Kidney (tissue), 13 donors: ENCODE measurements at regions not wholly inside any gene's neighbourhood (a gene's known extent, or its start where the extent isn't known, plus 50 kb on each side); places are given as distances from the start of the nearest gene placed in this dataset.

Experiments used
- DNase-seq, 5 donors: peaks; one replicate each; pipeline ENCODE4 v3.0.0-alpha.2; 2013 to 2020
- FAIRE-seq: peaks from 2 replicates; lab custom pipeline; 2012; peaks lifted over from hg19 to GRCh38; lab: Jason Lieb, UNC
- H3K27ac ChIP-seq, 2 donors: one replicate each; pipeline ENCODE4 v1.7.0; 2013; ENCODE audit warnings: low read depth in 2 of 2, low read length in 2 of 2, inconsistent platforms in 1 of 2
- H3K27me3 ChIP-seq: one replicate; pipeline ENCODE4 v1.7.1; 2013; ENCODE audit warnings: low read length, inconsistent platforms; ENCODE audit not compliant: control insufficient read depth, insufficient read depth
- H3K36me3 ChIP-seq, 3 donors: one replicate each; pipeline versions ENCODE4 v1.7.0 to v1.7.1; 2013; ENCODE audit warnings: low read length in 3 of 3, control low read depth in 1 of 3, inconsistent platforms in 1 of 3; ENCODE audit not compliant: insufficient read depth in 3 of 3, control insufficient read depth in 2 of 3
- H3K4me1 ChIP-seq, 3 donors: one replicate each; pipeline versions ENCODE4 v1.7.0 to v1.7.1; 2013; ENCODE audit warnings: low read length in 3 of 3, inconsistent platforms in 1 of 3, low read depth in 1 of 3; ENCODE audit not compliant: control insufficient read depth in 2 of 3, insufficient read depth in 2 of 3
- H3K4me3 ChIP-seq, 3 donors: one replicate each; pipeline versions ENCODE4 v1.7.0 to v1.8.1; 2013; ENCODE audit warnings: low read length in 3 of 3, control low read depth in 1 of 3, inconsistent platforms in 1 of 3
- H3K9ac ChIP-seq, 3 donors: one replicate each; pipeline versions ENCODE4 v1.7.0 to v1.7.1; 2013; ENCODE audit warnings: low read length in 3 of 3, control low read depth in 1 of 3, inconsistent platforms in 1 of 3
- H3K9me3 ChIP-seq, 3 donors: one replicate each; pipeline versions ENCODE4 v1.7.0 to v1.7.1; 2013; ENCODE audit warnings: low read length in 3 of 3, control low read depth in 1 of 3, inconsistent platforms in 1 of 3; ENCODE audit not compliant: control insufficient read depth in 2 of 3, insufficient read depth in 1 of 3
- intact Hi-C: fragments of 100-400 bp; cut with DNase I; formaldehyde crosslinking; loops from one replicate; pipeline ENCODE4 v1.11.1; 2022
- TF ChIP-seq, protein P1 (sequence below): IDR thresholded peaks from 3 replicates; pipeline ENCODE4 v1.5.1; 2012; ENCODE audit warnings: mild to moderate bottlenecking, moderate library complexity, borderline replicate concordance; ENCODE audit not compliant: insufficient read depth; ENCODE audit errors: extremely low read depth
- donor health status: control.
- donor health status: control.
- donor health status: control.
- donor health status: control.
- donor health status: control.
- donor health status: DM: yes; HTN: yes; CAD: no.
- donor health status: Normal renal cell carcinoma (clear cell type).

DNA sequence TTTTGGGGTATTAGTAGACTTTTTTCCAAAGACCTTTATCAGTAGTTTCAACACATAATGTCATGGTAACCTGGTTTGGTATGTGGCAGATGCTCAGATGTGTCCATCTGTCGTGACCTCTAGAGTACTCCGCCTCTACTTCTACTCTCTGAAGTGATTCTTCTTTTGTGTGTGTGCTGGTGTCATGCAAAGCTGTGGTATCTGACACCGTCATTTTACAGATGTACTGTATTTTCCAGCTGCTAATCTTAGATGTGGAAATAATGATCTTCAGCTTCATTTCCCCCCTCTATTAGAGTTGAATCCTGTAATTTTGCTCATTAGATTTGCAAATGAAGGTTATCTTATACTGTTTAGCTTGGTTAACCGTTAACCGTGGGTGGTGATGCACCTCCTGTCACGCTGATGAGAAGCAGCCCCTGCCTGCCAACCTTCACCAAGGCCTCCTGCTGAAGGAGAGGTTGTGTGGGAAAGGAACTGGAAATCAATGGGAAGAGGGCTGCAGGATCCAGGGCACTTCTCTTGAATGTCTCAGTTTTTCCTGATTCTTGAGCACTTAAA lies 222.4 kb upstream of the AMIGO2 start:
- intact Hi-C loops = loop anchor here (10.0 kb wide), 1 partner anchor 267 kb away; no protein-coding TSS in a partner anchor
- Histone ChIP-seq H3K4me3 (no peak overlapping the region), H3K27ac (no peak overlapping the region), H3K4me1 (no peaks in the 10 kb centered on the region), H3K36me3 (no peaks in the 10 kb centered on the region), H3K27me3 (no peaks in the 10 kb centered on the region), H3K9me3 (no peaks in the 10 kb centered on the region), H3K9ac (no peak overlapping the region)
- DNase-seq = peak in 1 of 5 donors; percentile 27
- FAIRE-seq = no peak
- TF ChIP-seq, protein P1, sequence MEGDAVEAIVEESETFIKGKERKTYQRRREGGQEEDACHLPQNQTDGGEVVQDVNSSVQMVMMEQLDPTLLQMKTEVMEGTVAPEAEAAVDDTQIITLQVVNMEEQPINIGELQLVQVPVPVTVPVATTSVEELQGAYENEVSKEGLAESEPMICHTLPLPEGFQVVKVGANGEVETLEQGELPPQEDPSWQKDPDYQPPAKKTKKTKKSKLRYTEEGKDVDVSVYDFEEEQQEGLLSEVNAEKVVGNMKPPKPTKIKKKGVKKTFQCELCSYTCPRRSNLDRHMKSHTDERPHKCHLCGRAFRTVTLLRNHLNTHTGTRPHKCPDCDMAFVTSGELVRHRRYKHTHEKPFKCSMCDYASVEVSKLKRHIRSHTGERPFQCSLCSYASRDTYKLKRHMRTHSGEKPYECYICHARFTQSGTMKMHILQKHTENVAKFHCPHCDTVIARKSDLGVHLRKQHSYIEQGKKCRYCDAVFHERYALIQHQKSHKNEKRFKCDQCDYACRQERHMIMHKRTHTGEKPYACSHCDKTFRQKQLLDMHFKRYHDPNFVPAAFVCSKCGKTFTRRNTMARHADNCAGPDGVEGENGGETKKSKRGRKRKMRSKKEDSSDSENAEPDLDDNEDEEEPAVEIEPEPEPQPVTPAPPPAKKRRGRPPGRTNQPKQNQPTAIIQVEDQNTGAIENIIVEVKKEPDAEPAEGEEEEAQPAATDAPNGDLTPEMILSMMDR = no peak

DNA sequence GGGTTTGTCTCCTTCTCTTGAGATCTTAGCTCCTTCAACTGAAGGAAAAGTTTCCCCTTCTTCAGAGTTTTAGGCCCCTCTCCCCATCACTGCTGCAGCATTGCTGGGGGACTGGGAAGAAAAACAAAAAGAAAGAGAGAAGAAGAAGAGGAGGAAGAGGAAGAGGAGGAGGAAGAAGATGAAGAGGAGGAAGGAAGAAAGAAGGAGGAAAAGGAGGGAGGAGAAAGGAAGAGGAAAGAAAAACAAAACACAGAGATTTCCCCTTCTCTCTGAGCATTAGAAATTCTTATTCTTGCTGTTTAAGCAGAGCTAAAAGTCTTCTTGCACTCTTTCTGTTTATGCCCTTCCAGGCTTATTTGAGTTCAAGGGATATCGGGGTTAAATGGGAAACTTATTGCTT lies 219.8 kb upstream of the AMIGO2 start:
- H3K36me3 ChIP-seq = no peaks in the 10 kb centered on the region
- H3K9me3 ChIP-seq = no peaks in the 10 kb centered on the region
- FAIRE-seq (no peak), DNase-seq (no peak)
- no peaks in the 10 kb centered on the region for H3K27me3 ChIP-seq
- no peak overlapping the region for H3K9ac ChIP-seq
- no peak overlapping the region for H3K27ac ChIP-seq
- no peaks in the 10 kb centered on the region for H3K4me1 ChIP-seq
- H3K4me3 ChIP-seq = no peak overlapping the region
- TF ChIP-seq, protein P1 = no peak
- intact Hi-C loops = no loop called here

DNA sequence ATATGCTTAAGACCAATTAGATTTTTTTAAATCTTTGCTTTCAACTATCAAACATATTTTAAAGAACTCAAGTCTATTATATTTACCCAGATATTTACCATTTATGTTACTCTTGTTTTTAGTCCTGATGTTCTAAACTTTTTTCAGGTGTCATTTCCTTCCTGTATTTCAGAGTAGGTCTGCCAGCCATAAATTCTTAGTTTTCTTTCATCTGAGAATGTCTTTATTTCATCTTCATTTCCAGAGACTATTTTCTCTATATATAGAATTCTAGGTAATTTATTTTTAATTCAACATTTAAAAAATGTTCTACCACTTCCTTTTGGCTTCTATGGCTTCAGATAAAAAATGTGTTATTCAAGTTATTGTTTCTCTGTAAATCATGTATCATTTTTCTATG lies 218.2 kb upstream of the AMIGO2 start:
- Histone ChIP-seq H3K27me3 (no peaks in the 10 kb centered on the region), H3K9me3 (no peaks in the 10 kb centered on the region), H3K4me1 (no peaks in the 10 kb centered on the region), H3K36me3 (no peaks in the 10 kb centered on the region), H3K9ac (no peak overlapping the region), H3K4me3 (no peak overlapping the region), H3K27ac (no peak overlapping the region)
- DNase-seq (no peak), FAIRE-seq (peak; percentile 46)
- intact Hi-C loops = no loop called here
- TF ChIP-seq, protein P1 = no peak

DNA sequence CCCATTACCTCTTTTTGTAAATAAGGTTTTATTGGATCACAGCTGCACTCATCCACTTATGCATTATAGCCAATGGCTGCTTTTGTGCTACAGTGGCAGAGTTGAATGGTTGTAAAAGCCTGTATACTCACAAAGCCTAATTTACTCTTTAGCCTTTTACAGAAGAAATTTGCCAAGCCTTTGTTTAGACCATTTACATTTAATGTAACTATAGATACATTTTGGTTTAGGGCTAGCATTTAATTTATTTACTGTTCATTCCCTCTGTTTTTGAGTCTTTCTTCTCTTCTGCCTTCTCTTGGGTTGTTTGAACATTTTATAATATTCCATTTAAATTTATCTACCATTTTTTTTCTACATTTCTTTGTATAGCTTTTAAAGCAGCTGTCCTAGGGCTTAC lies 217.1 kb upstream of the AMIGO2 start:
- Histone ChIP-seq H3K27me3 (no peaks in the 10 kb centered on the region), H3K4me1 (no peaks in the 10 kb centered on the region), H3K27ac (no peak overlapping the region), H3K9me3 (no peaks in the 10 kb centered on the region), H3K4me3 (no peak overlapping the region), H3K9ac (no peak overlapping the region), H3K36me3 (no peaks in the 10 kb centered on the region)
- TF ChIP-seq, protein P1 = no peak
- intact Hi-C loops = no loop called here
- FAIRE-seq (no peak), DNase-seq (no peak)
